Neural progenitor cell (in vitro differentiated cells): ENCODE measurements at regions not wholly inside any gene's neighbourhood (a gene's known extent, or its start where the extent isn't known, plus 50 kb on each side); places are given as distances from the start of the nearest gene placed in this dataset.

Source experiments
- DNase-seq: peaks from one replicate; pipeline ENCODE4 v3.0.0-alpha.2; 2016; ENCODE audit warnings: low spot score
- H2AFZ ChIP-seq: fragments of 200-600 bp; sonication (generic); replicated peaks from 2 replicates; pipeline ENCODE4 v1.6.1; 2016; ENCODE audit warnings: antibody characterized with exemption
- H3F3A ChIP-seq: fragments of 200-600 bp; sonication (generic); 2 replicates; pipeline ENCODE4 v1.6.1; 2016; ENCODE audit warnings: antibody characterized with exemption, low read depth
- H3K27ac ChIP-seq: fragments of 200-600 bp; sonication (generic); 2 replicates; pipeline ENCODE4 v1.5.1; 2016; ENCODE audit warnings: mild to moderate bottlenecking
- H3K27me3 ChIP-seq: fragments of 200-600 bp; sonication (generic); 2 replicates; pipeline ENCODE4 v1.6.1; 2016; ENCODE audit warnings: mild to moderate bottlenecking, moderate library complexity
- H3K36me3 ChIP-seq: fragments of 200-600 bp; sonication (generic); 2 replicates; pipeline ENCODE4 v1.5.1; 2016
- H3K4me1 ChIP-seq: fragments of 200-600 bp; sonication (generic); 2 replicates; pipeline ENCODE4 v1.6.1; 2016; ENCODE audit warnings: mixed run types
- H3K4me2 ChIP-seq: fragments of 200-600 bp; sonication (generic); 2 replicates; pipeline ENCODE4 v1.6.1; 2016
- H3K4me3 ChIP-seq: fragments of 200-600 bp; sonication (generic); 2 replicates; pipeline ENCODE4 v1.5.1; 2016
- H3K79me2 ChIP-seq: fragments of 200-600 bp; sonication (generic); 2 replicates; pipeline ENCODE4 v1.6.1; 2016; ENCODE audit warnings: low read depth
- H3K9ac ChIP-seq: fragments of 200-600 bp; sonication (generic); 2 replicates; pipeline ENCODE4 v1.6.1; 2016
- H3K9me3 ChIP-seq: fragments of 200-600 bp; sonication (generic); 2 replicates; pipeline ENCODE4 v1.5.1; 2016; ENCODE audit warnings: low read depth
- H4K20me1 ChIP-seq: fragments of 200-600 bp; sonication (generic); 2 replicates; pipeline ENCODE4 v1.6.1; 2016; ENCODE audit warnings: low read depth
- H3K27ac Mint-ChIP-seq: 3 replicates; pipeline ENCODE4 v1.8.0; 2021; ENCODE audit warnings: mixed read lengths
- H3K27me3 Mint-ChIP-seq: 2 replicates; pipeline ENCODE4 v1.8.0; 2022; ENCODE audit warnings: low read depth, mild to moderate bottlenecking, inconsistent platforms, moderate library complexity, mixed read lengths; ENCODE audit not compliant: insufficient read depth
- H3K36me3 Mint-ChIP-seq: 3 replicates; pipeline ENCODE4 v1.8.0; 2021; ENCODE audit warnings: mixed read lengths
- H3K4me1 Mint-ChIP-seq: 3 replicates; pipeline ENCODE4 v1.8.0; 2021; ENCODE audit warnings: mixed read lengths
- H3K4me3 Mint-ChIP-seq: 3 replicates; pipeline ENCODE4 v1.8.0; 2021; ENCODE audit warnings: mild to moderate bottlenecking, moderate library complexity, mixed read lengths
- H3K9me3 Mint-ChIP-seq: 3 replicates; pipeline ENCODE4 v1.8.0; 2020; ENCODE audit warnings: mixed read lengths
- CTCF ChIP-seq: fragments of 200-600 bp; sonication (generic); IDR thresholded peaks from 2 replicates; pipeline ENCODE4 v1.5.1; 2017; ENCODE audit warnings: antibody characterized with exemption, mild to moderate bottlenecking
- EZH2 ChIP-seq: fragments of 200-600 bp; sonication (generic); IDR thresholded peaks from 2 replicates; pipeline ENCODE4 v1.6.1; 2017; ENCODE audit warnings: antibody characterized with exemption, mild to moderate bottlenecking, moderate library complexity
- EZH2phosphoT487 ChIP-seq: fragments of 200-600 bp; sonication (generic); IDR thresholded peaks from 2 replicates; pipeline ENCODE4 v1.6.1; 2017; ENCODE audit warnings: antibody characterized with exemption

- H3K9ac ChIP-seq = no peak overlapping the region
- no peak overlapping the region for H3K4me3 ChIP-seq
- no peak overlapping the region for H3K27ac ChIP-seq
- Mint-ChIP-seq H3K4me1 (no peaks in the 10 kb centered on the region), H3K27ac (no peak overlapping the region), H3K27me3 (peaks cover 4% of the 10 kb centered on the region), H3K4me3 (no peak overlapping the region), H3K9me3 (peaks cover 19% of the 10 kb centered on the region), H3K36me3 (no peaks in the 10 kb centered on the region)
- no peaks in the 10 kb centered on the region for H3K27me3 ChIP-seq
- H2AFZ ChIP-seq = no peak overlapping the region
- no peaks in the 10 kb centered on the region for H3K79me2 ChIP-seq
- no peaks in the 10 kb centered on the region for H3K4me1 ChIP-seq
- TF ChIP-seq EZH2 (no peak), EZH2phosphoT487 (no peak), CTCF (no peak)
- no peak for DNase-seq
- no peak overlapping the region for H3K4me2 ChIP-seq
- no peaks in the 10 kb centered on the region for H4K20me1 ChIP-seq
- no peaks in the 10 kb centered on the region for H3K9me3 ChIP-seq
- H3K36me3 ChIP-seq = no peaks in the 10 kb centered on the region
- H3F3A ChIP-seq = no peaks in the 10 kb centered on the region
Observed at GRCh38 chr5:123690821-123691220, 178.8 kb downstream of the CSNK1G3 start.

GRCh38 chr5:123681061-123681460, 169.1 kb downstream of the CSNK1G3 start:
- H3K4me2 ChIP-seq = no peak overlapping the region
- no peaks in the 10 kb centered on the region for H3F3A ChIP-seq
- no peak overlapping the region for H2AFZ ChIP-seq
- H3K27me3 ChIP-seq = no peaks in the 10 kb centered on the region
- H3K9ac ChIP-seq = no peak overlapping the region
- Mint-ChIP-seq H3K27me3 (no peaks in the 10 kb centered on the region), H3K4me1 (no peaks in the 10 kb centered on the region), H3K9me3 (peaks cover 59% of the 10 kb centered on the region), H3K27ac (no peak overlapping the region), H3K36me3 (peaks cover 14% of the 10 kb centered on the region), H3K4me3 (no peak overlapping the region)
- TF ChIP-seq EZH2phosphoT487 (no peak), CTCF (no peak), EZH2 (no peak)
- no peak overlapping the region for H3K4me3 ChIP-seq
- H3K36me3 ChIP-seq = peaks cover 3% of the 10 kb centered on the region
- no peak overlapping the region for H3K27ac ChIP-seq
- H3K9me3 ChIP-seq = peaks cover 12% of the 10 kb centered on the region
- H3K79me2 ChIP-seq = no peaks in the 10 kb centered on the region
- no peaks in the 10 kb centered on the region for H4K20me1 ChIP-seq
- DNase-seq = no peak
- H3K4me1 ChIP-seq = no peaks in the 10 kb centered on the region

GRCh38 chr5:123673107-123673506, 161.1 kb downstream of the CSNK1G3 start:
- peak overlapping the region; percentile 34 for H3K27ac Mint-ChIP-seq
- peaks cover 2% of the 10 kb centered on the region for H3K27me3 Mint-ChIP-seq
- Histone ChIP-seq H3K36me3 (no peaks in the 10 kb centered on the region), H4K20me1 (no peaks in the 10 kb centered on the region), H2AFZ (no peak overlapping the region), H3K27ac (no peak overlapping the region), H3K9ac (no peak overlapping the region), H3K4me1 (peaks cover 20% of the 10 kb centered on the region), H3K79me2 (no peaks in the 10 kb centered on the region), H3K9me3 (no peaks in the 10 kb centered on the region), H3F3A (peaks cover 6% of the 10 kb centered on the region), H3K27me3 (no peaks in the 10 kb centered on the region), H3K4me3 (no peak overlapping the region), H3K4me2 (no peak overlapping the region)
- no peak for TF ChIP-seq EZH2phosphoT487
- H3K9me3 Mint-ChIP-seq = peaks cover 17% of the 10 kb centered on the region
- no peak overlapping the region for H3K4me3 Mint-ChIP-seq
- peak; percentile 18 for DNase-seq
- peaks cover 7% of the 10 kb centered on the region for H3K36me3 Mint-ChIP-seq
- H3K4me1 Mint-ChIP-seq = peaks cover 28% of the 10 kb centered on the region

- H3K4me1 Mint-ChIP-seq = peaks cover 28% of the 10 kb centered on the region
- H3K9me3 ChIP-seq = no peaks in the 10 kb centered on the region
- DNase-seq = no peak
- peaks cover 4% of the 10 kb centered on the region for H3K36me3 Mint-ChIP-seq
- H2AFZ ChIP-seq = no peak overlapping the region
- H4K20me1 ChIP-seq = no peaks in the 10 kb centered on the region
- H3K4me3 ChIP-seq = no peak overlapping the region
- no peak overlapping the region for H3K9ac ChIP-seq
- H3K4me2 ChIP-seq = no peak overlapping the region
- no peak overlapping the region for H3K27ac Mint-ChIP-seq
- H3K9me3 Mint-ChIP-seq = peaks cover 8% of the 10 kb centered on the region
- H3K27ac ChIP-seq = no peak overlapping the region
- TF ChIP-seq EZH2 (no peak), EZH2phosphoT487 (no peak), CTCF (no peak)
- no peaks in the 10 kb centered on the region for H3K36me3 ChIP-seq
- H3K27me3 ChIP-seq = no peaks in the 10 kb centered on the region
- H3K4me3 Mint-ChIP-seq = no peak overlapping the region
- peaks cover 6% of the 10 kb centered on the region for H3F3A ChIP-seq
- peaks cover 2% of the 10 kb centered on the region for H3K27me3 Mint-ChIP-seq
- peaks cover 20% of the 10 kb centered on the region for H3K4me1 ChIP-seq
- H3K79me2 ChIP-seq = no peaks in the 10 kb centered on the region
Observed at GRCh38 chr5:123671711-123672456, 159.9 kb downstream of the CSNK1G3 start.
